Mucosa of descending colon (tissue), 3 donors: ENCODE measurements at regions not wholly inside any gene's neighbourhood (a gene's known extent, or its start where the extent isn't known, plus 50 kb on each side); places are given as distances from the start of the nearest gene placed in this dataset.
"Not testable (repeated sequence)": the region's sequence is repeated elsewhere in the genome, so short reads cannot be mapped to it uniquely, and the experiment has no call there.

Source experiments
- ATAC-seq: fragments of 200-7000 bp; cut with Tn5 transposase; one replicate; pipeline ENCODE4 v1.9.1; 2020; ENCODE audit warnings: mild to moderate bottlenecking, moderate library complexity
- DNase-seq, 3 donors: peaks; one replicate each; pipeline ENCODE4 v3.0.0-alpha.2; 2020
- H3K36me3 ChIP-seq: fragments of 200-600 bp; one replicate; pipeline ENCODE4 v1.8.0; 2021; ENCODE audit warnings: low read depth, mild to moderate bottlenecking
- H3K4me1 ChIP-seq: fragments of 200-600 bp; one replicate; pipeline ENCODE4 v1.8.0; 2021; ENCODE audit warnings: low read depth, mild to moderate bottlenecking
- H3K4me3 ChIP-seq: fragments of 200-600 bp; one replicate; pipeline ENCODE4 v1.8.0; 2021; ENCODE audit warnings: mild to moderate bottlenecking
- H3K9me3 ChIP-seq: fragments of 200-600 bp; one replicate; pipeline ENCODE4 v1.8.0; 2021; ENCODE audit warnings: mild to moderate bottlenecking
- CTCF ChIP-seq: fragments of 200-600 bp; IDR thresholded peaks from one replicate; pipeline ENCODE4 v1.8.0; 2022; ENCODE audit warnings: antibody characterized with exemption, mild to moderate bottlenecking
- intact Hi-C, 2 donors: fragments of 100-400 bp; cut with DNase I in 1 of 2; cut with micrococcal nuclease in 1 of 2; formaldehyde crosslinking; loops; one replicate each; pipeline versions ENCODE4 v1.11.0 to v1.11.1; 2022; cut with DNase I, micrococcal nuclease
- donor health status: DM: no; HTN: no; CAD: no; lungs with moderate emphysema.
- donor health status: DM: no; HTN: no; CAD: no.
- donor health status: DM: no; HTN: yes; CAD: no.

- no peak for TF ChIP-seq CTCF
- ATAC-seq (no peak), DNase-seq (no peak)
- intact Hi-C loops = no loop called here
- Histone ChIP-seq H3K9me3 (no peaks in the 10 kb centered on the region), H3K4me3 (no peak overlapping the region), H3K36me3 (no peaks in the 10 kb centered on the region), H3K4me1 (no peaks in the 10 kb centered on the region)
Measured at GRCh38 chr5:91288118-91288916, 94.8 kb downstream of the ARRDC3 start.

- H3K4me1 ChIP-seq, intact Hi-C loops, H3K9me3 ChIP-seq, DNase-seq, ATAC-seq, H3K4me3 ChIP-seq, H3K36me3 ChIP-seq: not testable (repeated sequence)
Measured at GRCh38 chr5:91285062-91285461, 98.1 kb downstream of the ARRDC3 start.

GRCh38 chr5:91283899-91284298 lies 99.2 kb downstream of the ARRDC3 start:
- intact Hi-C loops = loop anchor here in 1 of 2 donors (5.0 kb wide), 1 partner anchor 98 kb away; the partner anchor contains the start of gene ARRDC3
- no peak for TF ChIP-seq CTCF
- ATAC-seq (peak; percentile 49), DNase-seq (peak in 1 of 3 donors; percentile 32)
- Histone ChIP-seq H3K4me3 (no peak overlapping the region), H3K9me3 (no peaks in the 10 kb centered on the region), H3K36me3 (no peaks in the 10 kb centered on the region), H3K4me1 (peaks cover 8% of the 10 kb centered on the region)

GRCh38 chr5:91283326-91283725 lies 99.8 kb downstream of the ARRDC3 start:
- intact Hi-C loops = loop anchor here in 1 of 2 donors (5.0 kb wide), 1 partner anchor 99 kb away; the partner anchor contains the start of gene ARRDC3
- Histone ChIP-seq H3K4me3 (no peak overlapping the region), H3K36me3 (no peaks in the 10 kb centered on the region), H3K4me1 (peaks cover 8% of the 10 kb centered on the region), H3K9me3 (no peaks in the 10 kb centered on the region)
- ATAC-seq (no peak), DNase-seq (no peak)
- TF ChIP-seq CTCF = no peak

GRCh38 chr5:91282210-91282609 lies 100.9 kb downstream of the ARRDC3 start:
- ATAC-seq = no peak
- no peak overlapping the region for H3K4me3 ChIP-seq
- intact Hi-C loops = loop anchor here in 1 of 2 donors (5.0 kb wide), 1 partner anchor 100 kb away; the partner anchor contains the start of gene ARRDC3
- H3K4me1 ChIP-seq = peaks cover 8% of the 10 kb centered on the region
- TF ChIP-seq CTCF = no peak
- no peak for DNase-seq
- H3K9me3 ChIP-seq = no peaks in the 10 kb centered on the region
- no peaks in the 10 kb centered on the region for H3K36me3 ChIP-seq

GRCh38 chr5:91281401-91281800 lies 101.7 kb downstream of the ARRDC3 start:
- DNase-seq = no peak
- Histone ChIP-seq H3K4me3 (no peak overlapping the region), H3K4me1 (peaks cover 8% of the 10 kb centered on the region), H3K9me3 (no peaks in the 10 kb centered on the region), H3K36me3 (no peaks in the 10 kb centered on the region)
- intact Hi-C loops = loop anchor here in 1 of 2 donors (5.0 kb wide), 1 partner anchor 101 kb away; the partner anchor contains the start of gene ARRDC3
- ATAC-seq = no peak
- TF ChIP-seq CTCF = no peak
